GF-D8 (cell line): ENCODE measurements at regions not wholly inside any gene's neighbourhood (a gene's known extent, or its start where the extent isn't known, plus 50 kb on each side); places are given as distances from the start of the nearest gene placed in this dataset.

ENCODE experiments used
- DNase-seq: peaks from one replicate; lab custom pipeline; 2025; lab: John Stamatoyannopoulos, UW

GRCh38 chr5:135138116-135138850 is 104.3 kb upstream of the PITX1 start:
- no peak for DNase-seq

- no peak for DNase-seq
These were observed 103.3 kb upstream of the PITX1 start for GRCh38 chr5:135137146-135137915.

GRCh38 chr5:135136546-135136945 is 102.5 kb upstream of the PITX1 start:
- no peak for DNase-seq

- no peak for DNase-seq
These were observed 101.7 kb upstream of the PITX1 start for GRCh38 chr5:135135530-135136226.

- no peak for DNase-seq
These were observed 100.8 kb upstream of the PITX1 start for GRCh38 chr5:135134691-135135381.

- no peak for DNase-seq
These were observed 99.9 kb upstream of the PITX1 start for GRCh38 chr5:135133698-135134515.

GRCh38 chr5:135133181-135133580 is 99.2 kb upstream of the PITX1 start:
- DNase-seq = no peak

GRCh38 chr5:135131801-135132680 is 98.0 kb upstream of the PITX1 start:
- DNase-seq = no peak

- DNase-seq = no peak
These were observed 96.5 kb upstream of the PITX1 start for GRCh38 chr5:135130261-135131215.

GRCh38 chr5:135129307-135129706 is 95.3 kb upstream of the PITX1 start:
- no peak for DNase-seq

GRCh38 chr5:135128361-135128760 is 94.3 kb upstream of the PITX1 start:
- no peak for DNase-seq

- no peak for DNase-seq
These were observed 93.6 kb upstream of the PITX1 start for GRCh38 chr5:135127439-135128240.

- no peak for DNase-seq
These were observed 92.8 kb upstream of the PITX1 start for GRCh38 chr5:135126688-135127438.

- DNase-seq = no peak
These were observed 90.7 kb upstream of the PITX1 start for GRCh38 chr5:135124724-135125123.

GRCh38 chr5:135124128-135124527 is 90.1 kb upstream of the PITX1 start:
- DNase-seq = no peak

- no peak for DNase-seq
These were observed 88.8 kb upstream of the PITX1 start for GRCh38 chr5:135122797-135123196.

GRCh38 chr5:135120951-135121350 is 86.9 kb upstream of the PITX1 start:
- DNase-seq = no peak

- DNase-seq = no peak
These were observed 85.5 kb upstream of the PITX1 start for GRCh38 chr5:135119481-135119880.
